CD4-positive, alpha-beta T cell treated with Interleukin-6 for 4 hours (primary cell): ENCODE measurements at regions not wholly inside any gene's neighbourhood (a gene's known extent, or its start where the extent isn't known, plus 50 kb on each side); places are given as distances from the start of the nearest gene placed in this dataset.

ENCODE experiments used
- DNase-seq: peaks from one replicate; pipeline ENCODE4 v3.0.0-alpha.2; 2020; ENCODE audit warnings: mixed read lengths

DNA sequence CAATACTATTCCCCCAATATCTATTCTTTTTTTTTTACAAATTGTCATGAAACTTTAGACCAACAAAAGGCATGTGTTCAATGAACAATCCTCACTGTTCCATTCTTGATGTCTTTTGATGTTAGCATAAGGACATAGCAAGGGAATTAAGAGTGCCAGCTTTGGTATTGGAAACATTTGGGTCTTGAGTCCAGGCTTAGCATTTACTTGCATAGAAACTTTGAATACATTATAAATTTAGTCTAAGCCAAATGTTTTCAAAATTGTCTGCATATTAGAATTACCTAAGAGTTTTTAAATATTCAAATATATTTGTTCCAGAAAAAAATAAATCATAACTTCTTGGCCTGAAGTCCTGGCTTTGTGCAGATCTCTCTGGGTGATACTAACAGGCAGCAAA, 406.5 kb downstream of the LRFN5 start:
- DNase-seq, result no peak

DNA sequence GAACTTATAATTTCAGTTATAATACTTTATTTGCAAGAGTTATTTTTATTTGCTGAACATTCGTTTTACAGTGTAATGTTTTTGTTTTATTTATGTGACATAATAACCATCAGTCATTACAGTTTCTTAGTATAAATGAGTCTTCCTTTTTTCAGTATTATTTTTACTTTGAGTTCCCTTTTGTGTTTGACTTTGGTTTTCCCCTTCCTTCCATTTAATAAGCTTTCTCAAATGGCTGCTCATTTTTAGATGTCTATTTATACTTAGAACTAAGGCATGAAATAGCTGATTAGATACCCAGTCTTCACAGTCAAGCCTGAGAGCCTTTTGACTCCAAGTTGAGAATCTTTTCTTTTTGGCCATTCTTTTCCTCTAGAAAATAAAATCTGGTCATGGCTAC, 404.5 kb downstream of the LRFN5 start:
- no peak for DNase-seq

DNA sequence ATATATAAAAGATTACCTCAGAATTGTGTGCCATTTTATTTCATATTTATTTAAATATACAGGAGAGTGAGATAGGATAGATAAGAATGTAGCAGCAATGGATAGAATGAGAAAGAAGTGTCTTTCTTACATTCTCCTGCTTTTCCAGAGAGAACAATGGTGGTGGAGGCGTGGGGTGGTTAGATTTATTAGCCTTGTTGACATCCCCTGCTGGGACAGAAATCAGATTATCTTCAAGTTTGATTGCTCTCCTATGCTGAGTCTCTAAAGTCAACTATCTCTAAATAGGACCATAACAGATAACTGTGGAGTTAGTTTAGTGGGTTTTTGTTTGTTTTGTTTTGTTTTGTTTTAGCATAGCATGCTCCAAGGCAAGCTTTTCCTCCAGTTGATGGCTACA, 397.6 kb downstream of the LRFN5 start:
- DNase-seq, result no peak

DNA sequence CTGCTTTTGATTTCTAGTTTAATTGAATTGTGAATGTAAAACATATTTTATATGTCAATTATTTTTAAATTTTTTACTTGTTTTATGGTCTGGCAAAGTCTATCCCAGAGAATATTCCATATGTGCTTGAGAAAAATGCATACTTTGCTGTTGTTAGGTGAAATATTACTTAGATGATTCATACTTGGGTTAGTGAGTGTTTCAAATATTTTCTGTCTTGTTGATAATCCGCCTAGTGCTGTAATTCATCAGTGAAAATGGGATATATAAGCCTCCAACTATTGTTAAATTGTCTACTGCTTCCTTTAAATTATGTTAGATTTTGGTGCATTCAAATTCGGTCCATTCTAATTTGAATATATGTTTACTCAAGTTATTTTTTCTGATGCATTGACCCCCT, 395.5 kb downstream of the LRFN5 start:
- DNase-seq, result no peak

DNA sequence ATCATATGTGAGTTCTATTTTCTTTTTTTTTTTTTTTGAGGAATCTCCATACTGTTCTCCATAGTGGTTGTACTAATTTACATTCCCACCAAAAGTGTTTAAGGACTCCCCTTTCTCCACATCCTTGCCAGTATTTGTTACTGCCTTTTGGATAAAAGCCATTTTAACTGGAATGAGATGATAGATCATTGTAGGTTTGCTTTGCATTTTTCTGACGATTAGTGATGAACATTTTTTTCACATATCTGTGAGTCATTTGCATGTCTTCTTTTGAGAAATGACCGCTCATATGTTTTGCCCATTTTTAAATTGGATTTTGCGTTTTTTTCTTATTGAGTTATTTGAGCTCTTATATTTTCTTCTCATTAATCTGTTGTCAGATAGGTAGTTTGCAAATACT, 394.8 kb downstream of the LRFN5 start:
- no peak for DNase-seq

DNA sequence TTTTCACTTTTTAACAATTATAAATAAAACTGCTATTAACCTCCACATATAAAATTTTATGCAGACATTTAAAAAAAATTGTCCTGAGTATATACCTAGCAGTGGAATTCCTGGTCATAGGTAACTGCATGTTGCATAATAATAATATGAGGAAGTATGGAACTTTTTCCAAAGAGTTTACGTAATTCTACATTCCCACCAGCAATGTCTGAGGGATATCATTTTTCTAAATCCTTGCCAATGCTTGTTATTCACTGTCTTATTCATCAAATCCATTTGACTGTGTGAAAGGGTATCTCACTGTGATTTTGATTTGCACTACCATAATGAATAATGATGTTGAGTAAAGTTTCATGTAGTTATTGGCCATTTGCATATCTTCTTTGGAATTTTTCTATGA, 393.8 kb downstream of the LRFN5 start:
- no peak for DNase-seq

DNA sequence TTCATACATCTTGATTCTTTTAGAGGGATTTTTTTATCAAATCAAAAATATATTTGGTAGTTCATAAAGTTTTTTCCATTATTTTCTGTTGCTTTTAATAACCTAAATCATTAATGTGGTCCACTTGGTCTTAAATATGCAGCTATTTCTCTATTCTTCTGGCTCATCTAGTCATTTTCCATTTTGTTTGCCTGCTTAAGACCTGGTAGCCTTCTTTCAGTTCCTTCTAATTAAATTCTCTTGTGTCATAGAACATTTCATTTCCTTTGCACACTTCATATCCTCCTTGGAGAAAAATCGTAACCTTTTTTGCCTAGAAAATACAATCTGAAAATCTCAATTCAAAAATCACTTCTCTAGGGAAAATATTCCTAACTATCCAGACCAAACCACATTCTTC, 387.0 kb downstream of the LRFN5 start:
- DNase-seq, result no peak

DNA sequence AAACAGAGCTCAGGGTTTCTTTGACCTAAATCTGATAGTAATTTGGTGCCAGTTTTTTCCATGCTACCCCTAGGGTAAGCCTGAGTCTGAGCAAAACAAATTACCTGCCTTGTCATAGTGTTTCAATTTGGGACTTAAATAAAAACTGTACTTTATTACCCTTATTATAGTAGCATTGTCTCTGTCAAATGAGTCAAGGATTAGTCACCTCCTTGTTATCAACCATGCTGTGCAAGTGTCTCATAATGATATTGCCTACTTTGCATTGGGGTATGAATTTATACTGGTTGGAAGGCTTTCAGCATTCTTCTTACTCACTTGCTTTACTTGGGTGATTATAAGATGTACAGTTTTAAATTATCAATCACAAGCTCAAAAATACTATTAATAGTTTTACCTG, 380.0 kb downstream of the LRFN5 start:
- DNase-seq, result no peak

DNA sequence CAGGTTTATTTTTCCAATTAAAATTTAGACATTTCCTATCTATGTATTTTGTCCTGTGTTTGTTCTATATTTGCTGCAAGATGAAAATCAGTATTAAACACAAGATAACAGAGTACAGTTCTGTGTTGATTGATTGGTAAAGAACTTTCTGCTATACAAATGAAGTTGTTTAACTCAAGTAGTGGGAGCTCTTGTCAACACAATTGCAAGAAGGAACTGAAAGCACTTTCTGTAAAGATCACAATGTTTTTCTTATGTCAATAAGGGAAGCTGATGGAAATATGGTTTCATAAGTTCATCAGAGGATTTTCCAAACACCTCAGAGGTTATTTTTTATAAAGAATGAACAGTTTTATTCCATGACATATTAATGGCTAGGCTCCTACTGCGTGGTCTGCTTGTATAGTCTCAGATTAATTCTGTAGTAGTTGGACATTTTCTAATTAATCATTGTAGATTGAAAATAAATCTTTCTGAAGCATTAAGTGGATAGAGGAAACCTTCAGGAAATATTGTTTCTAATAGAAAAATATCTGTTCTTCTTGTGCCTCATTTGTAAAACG, 379.5 kb downstream of the LRFN5 start:
- no peak for DNase-seq

DNA sequence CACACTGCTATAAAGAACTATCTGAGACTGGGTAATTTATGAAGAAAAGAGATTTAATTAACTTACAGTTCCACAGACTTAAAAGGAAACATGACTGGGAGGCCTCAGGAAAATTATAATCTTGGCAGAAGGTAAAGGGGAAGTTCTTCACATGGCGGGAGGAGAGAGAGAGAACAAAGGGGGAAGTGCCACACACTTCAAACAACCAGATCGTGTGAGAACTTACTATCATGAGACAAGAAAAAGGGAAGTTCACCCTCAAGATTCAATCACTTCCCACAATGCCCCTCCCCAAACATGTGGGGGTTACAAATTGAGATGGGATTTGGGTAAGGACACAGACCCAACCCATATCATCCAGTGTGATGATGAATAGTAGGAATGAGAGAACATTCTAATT, 366.5 kb downstream of the LRFN5 start:
- DNase-seq, result no peak

DNA sequence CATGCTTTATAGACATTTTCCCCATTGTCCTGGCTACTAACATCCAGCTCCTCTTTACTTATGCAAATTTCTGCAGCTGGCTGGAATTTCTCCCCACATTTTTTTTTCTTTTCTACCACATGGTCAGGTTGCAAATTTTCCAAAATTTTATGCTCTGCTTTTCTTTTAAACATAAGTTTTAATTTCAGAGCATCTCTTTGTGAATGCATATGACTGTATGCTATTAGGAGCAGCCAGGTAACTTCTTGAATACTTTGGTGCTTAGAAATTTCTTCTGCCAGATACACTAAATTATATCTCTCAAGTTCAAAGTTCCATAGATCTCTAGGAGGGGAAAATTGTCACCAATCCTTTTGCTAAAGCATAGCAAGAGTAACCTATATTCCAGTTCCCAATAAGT, 365.9 kb downstream of the LRFN5 start:
- no peak for DNase-seq

DNA sequence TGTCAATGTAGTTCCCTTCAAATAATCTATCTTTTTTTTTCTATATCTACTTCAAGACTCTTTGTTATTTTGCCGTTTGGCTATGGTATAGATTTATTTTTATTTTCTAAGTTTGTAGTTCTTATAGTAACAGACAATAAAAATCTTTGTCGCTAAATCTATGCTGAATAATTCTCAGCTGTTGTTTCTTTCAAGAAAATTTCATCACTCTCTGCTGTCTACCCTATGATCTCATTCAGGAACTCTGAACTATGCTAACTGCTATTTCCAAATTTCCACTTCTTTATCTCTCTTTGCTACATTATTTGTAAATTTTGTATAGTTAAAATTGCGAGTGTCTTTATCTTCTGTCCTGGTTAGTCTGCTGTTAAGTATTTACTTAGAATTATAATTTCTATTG, 353.6 kb downstream of the LRFN5 start:
- DNase-seq, result no peak

DNA sequence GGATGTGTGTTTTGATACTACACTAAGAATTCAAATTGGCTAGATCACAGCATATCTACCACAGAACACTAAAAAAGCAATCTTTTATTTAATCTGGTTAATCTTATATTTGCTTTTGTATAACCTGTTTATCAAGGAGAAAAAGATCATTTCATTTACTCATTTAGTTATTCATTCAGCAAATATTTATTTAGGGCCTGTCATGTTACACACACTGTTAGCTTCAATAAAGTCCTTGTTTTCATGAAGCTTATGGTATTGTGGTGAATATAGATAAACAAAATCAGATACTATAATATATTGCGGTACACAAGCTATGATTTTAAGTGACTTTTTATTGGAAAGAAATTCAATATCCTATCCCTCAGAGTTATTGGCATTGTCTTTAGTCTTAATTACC, 350.8 kb downstream of the LRFN5 start:
- no peak for DNase-seq
